ENCODE measurements at regions not wholly inside any gene's neighbourhood (a gene's known extent, or its start where the extent isn't known, plus 50 kb on each side); places are given as distances from the start of the nearest gene placed in this dataset.

DNA sequence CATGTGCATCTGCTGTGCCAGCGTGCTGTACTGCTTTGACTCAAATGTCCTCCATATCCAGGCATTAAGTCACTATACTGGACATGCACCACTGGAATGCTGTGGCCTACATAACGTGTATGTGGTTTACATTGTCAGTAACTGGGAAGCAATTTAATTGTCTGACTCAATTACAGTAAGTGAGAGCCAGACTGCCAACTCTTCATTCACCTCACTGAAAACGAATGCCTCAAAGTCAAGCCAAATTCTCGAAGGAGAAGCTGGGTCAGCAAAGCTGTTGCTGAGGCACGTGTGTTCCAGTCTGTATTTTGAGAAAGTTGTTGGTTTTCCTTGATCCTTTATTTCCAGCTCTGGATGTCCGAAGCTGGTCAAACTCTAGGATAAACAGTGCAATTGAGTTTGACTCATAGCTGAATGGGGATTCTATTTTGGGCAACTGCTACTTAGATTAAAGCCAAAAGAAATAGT lies 534.3 kb downstream of the COL12A1 start:
- H3K9me3 ChIP-seq: no peaks in the 10 kb centered on the region
- H3K4me3 ChIP-seq: no peak overlapping the region
- H3K27ac ChIP-seq: no peak overlapping the region
- no peaks in the 10 kb centered on the region for H3K4me1 ChIP-seq
- 45 to 61% methylated on average over 6 of the region's 6 CpGs for WGBS, 2 donors (ENCODE audit: low coverage in 1 of 2)
- in situ Hi-C loops (cut with MboI; ENCODE audit: low pct_ligation_motif_present in 1 of 4, low pct_unique_long_range_greater_than_20kb in 1 of 4, low sequenced_read_pairs in 3 of 4): no loop called here
- intact Hi-C loops (cut with DNase I; ENCODE audit: low total_unique reads): no loop called here
- TF ChIP-seq POLR2AphosphoS5 (IDR thresholded peaks at IDR 0.05): no peak
- TF ChIP-seq POLR2A (IDR thresholded peaks at IDR 0.05): no peak
- no peak for TF ChIP-seq EP300 (IDR thresholded peaks at IDR 0.05; ENCODE audit: low read depth)
- TF ChIP-seq, protein P1, sequence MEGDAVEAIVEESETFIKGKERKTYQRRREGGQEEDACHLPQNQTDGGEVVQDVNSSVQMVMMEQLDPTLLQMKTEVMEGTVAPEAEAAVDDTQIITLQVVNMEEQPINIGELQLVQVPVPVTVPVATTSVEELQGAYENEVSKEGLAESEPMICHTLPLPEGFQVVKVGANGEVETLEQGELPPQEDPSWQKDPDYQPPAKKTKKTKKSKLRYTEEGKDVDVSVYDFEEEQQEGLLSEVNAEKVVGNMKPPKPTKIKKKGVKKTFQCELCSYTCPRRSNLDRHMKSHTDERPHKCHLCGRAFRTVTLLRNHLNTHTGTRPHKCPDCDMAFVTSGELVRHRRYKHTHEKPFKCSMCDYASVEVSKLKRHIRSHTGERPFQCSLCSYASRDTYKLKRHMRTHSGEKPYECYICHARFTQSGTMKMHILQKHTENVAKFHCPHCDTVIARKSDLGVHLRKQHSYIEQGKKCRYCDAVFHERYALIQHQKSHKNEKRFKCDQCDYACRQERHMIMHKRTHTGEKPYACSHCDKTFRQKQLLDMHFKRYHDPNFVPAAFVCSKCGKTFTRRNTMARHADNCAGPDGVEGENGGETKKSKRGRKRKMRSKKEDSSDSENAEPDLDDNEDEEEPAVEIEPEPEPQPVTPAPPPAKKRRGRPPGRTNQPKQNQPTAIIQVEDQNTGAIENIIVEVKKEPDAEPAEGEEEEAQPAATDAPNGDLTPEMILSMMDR (IDR thresholded peaks at IDR 0.05): no peak
- no peak for DNase-seq
- no peaks in the 10 kb centered on the region for H3K27me3 ChIP-seq
- no peaks in the 10 kb centered on the region for H3K36me3 ChIP-seq

DNA sequence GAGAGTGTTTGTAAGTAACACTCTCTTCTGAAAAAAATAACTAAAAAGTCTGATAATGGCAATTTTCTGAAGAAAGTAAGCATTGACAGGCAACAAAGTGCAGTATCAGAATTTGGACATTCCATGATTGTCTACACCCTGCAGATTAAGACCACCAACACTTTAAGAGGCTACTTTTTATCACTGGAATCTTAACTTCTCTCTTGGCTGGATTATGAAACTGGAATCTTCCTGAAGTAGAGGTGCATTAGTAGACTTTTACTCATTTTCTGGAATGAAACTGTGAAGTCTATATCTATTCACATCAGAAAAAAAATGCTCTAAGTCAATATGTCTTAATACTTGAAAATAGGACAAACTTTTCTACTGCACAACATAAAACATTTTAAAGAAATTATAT lies 547.5 kb downstream of the COL12A1 start:
- in situ Hi-C loops (cut with MboI; ENCODE audit: low pct_ligation_motif_present in 1 of 4, low pct_unique_long_range_greater_than_20kb in 1 of 4, low sequenced_read_pairs in 3 of 4) (no loop called here), intact Hi-C loops (cut with DNase I; ENCODE audit: low total_unique reads) (no loop called here)
- H3K27me3 ChIP-seq: no peaks in the 10 kb centered on the region
- H3K4me3 ChIP-seq: no peak overlapping the region
- H3K27ac ChIP-seq: no peak overlapping the region
- H3K9me3 ChIP-seq: no peaks in the 10 kb centered on the region
- H3K36me3 ChIP-seq: no peaks in the 10 kb centered on the region
- DNase-seq: no peak
- no peaks in the 10 kb centered on the region for H3K4me1 ChIP-seq
- TF ChIP-seq POLR2AphosphoS5 (IDR thresholded peaks at IDR 0.05) (no peak), POLR2A (IDR thresholded peaks at IDR 0.05) (no peak), EP300 (IDR thresholded peaks at IDR 0.05; ENCODE audit: low read depth) (no peak)
- TF ChIP-seq, protein P1 (IDR thresholded peaks at IDR 0.05): no peak

DNA sequence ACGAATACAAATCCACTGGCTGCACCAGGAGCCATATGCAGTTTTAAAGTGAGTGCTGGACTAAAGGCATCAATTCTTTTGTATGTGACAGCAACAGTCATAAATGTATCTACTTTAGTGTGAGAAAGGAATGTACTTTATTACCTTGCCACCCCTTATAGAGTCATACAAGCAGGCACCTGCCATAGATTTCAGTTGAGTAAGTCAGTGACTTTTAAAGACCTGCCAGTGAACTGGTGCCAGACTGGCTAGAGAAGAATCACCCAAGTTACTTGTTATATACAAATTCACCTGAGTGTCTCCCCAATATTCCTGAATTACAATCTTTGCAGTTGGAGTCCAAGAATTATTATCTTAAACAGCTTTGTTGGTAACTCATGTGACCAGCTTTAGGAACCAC lies 547.9 kb downstream of the COL12A1 start:
- Histone ChIP-seq H3K27me3 (no peaks in the 10 kb centered on the region), H3K9me3 (no peaks in the 10 kb centered on the region), H3K4me1 (no peaks in the 10 kb centered on the region), H3K36me3 (no peaks in the 10 kb centered on the region), H3K27ac (no peak overlapping the region), H3K4me3 (no peak overlapping the region)
- DNase-seq: no peak
- 50 to 51% methylated on average over 1 of the region's 1 CpG for WGBS, 2 donors (ENCODE audit: low coverage in 1 of 2)
- in situ Hi-C loops (cut with MboI; ENCODE audit: low pct_ligation_motif_present in 1 of 4, low pct_unique_long_range_greater_than_20kb in 1 of 4, low sequenced_read_pairs in 3 of 4) (no loop called here), intact Hi-C loops (cut with DNase I; ENCODE audit: low total_unique reads) (no loop called here)
- TF ChIP-seq, protein P1 (IDR thresholded peaks at IDR 0.05): no peak
- TF ChIP-seq EP300 (IDR thresholded peaks at IDR 0.05; ENCODE audit: low read depth): no peak
- no peak for TF ChIP-seq POLR2AphosphoS5 (IDR thresholded peaks at IDR 0.05)
- no peak for TF ChIP-seq POLR2A (IDR thresholded peaks at IDR 0.05)

DNA sequence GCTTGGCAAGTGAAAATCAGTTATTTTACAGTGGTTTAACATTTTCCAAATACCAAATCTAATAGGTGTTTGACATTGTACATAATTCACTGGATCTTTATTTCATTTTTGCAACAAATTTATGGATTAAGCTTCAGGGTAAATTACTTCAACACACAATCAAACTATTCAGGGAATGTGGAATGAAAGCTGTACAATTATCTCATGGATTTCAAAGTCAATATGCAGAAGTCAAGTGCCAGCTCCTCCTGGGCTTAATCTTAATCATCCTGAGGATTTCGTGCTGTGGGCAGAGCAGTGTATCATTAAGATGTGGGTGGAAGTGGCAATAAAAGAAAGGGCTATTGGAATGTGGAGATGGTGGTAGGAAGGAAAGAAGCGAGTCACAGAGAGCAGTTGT lies 548.8 kb downstream of the COL12A1 start:
- intact Hi-C loops (cut with DNase I; ENCODE audit: low total_unique reads) (no loop called here), in situ Hi-C loops (cut with MboI; ENCODE audit: low pct_ligation_motif_present in 1 of 4, low pct_unique_long_range_greater_than_20kb in 1 of 4, low sequenced_read_pairs in 3 of 4) (no loop called here)
- Histone ChIP-seq H3K27ac (no peak overlapping the region), H3K4me3 (no peak overlapping the region), H3K9me3 (no peaks in the 10 kb centered on the region), H3K27me3 (no peaks in the 10 kb centered on the region), H3K4me1 (no peaks in the 10 kb centered on the region), H3K36me3 (no peaks in the 10 kb centered on the region)
- 42 to 60% methylated on average over 2 of the region's 2 CpGs for WGBS, 2 donors (ENCODE audit: low coverage in 1 of 2)
- TF ChIP-seq POLR2A (IDR thresholded peaks at IDR 0.05) (no peak), EP300 (IDR thresholded peaks at IDR 0.05; ENCODE audit: low read depth) (no peak), POLR2AphosphoS5 (IDR thresholded peaks at IDR 0.05) (no peak)
- TF ChIP-seq, protein P1 (IDR thresholded peaks at IDR 0.05): no peak
- no peak for DNase-seq

Data from transverse colon (tissue), 4 donors.